GM12891 (cell line): ENCODE measurements at regions not wholly inside any gene's neighbourhood (a gene's known extent, or its start where the extent isn't known, plus 50 kb on each side); places are given as distances from the start of the nearest gene placed in this dataset.
"Not testable (repeated sequence)": the region's sequence is repeated elsewhere in the genome, so short reads cannot be mapped to it uniquely, and the experiment has no call there.

Experiments used
- DNase-seq: peaks from one replicate; pipeline ENCODE4 v3.0.0; 2011; ENCODE audit warnings: low spot score; ENCODE audit not compliant: insufficient read length
- FAIRE-seq: peaks from 2 replicates; lab custom pipeline; 2011; peaks lifted over from hg19 to GRCh38; lab: Jason Lieb, UNC
- PAX5 ChIP-seq: IDR thresholded peaks from 2 replicates; pipeline ENCODE4 v1.6.1; 2011; ENCODE audit warnings: low read length, moderate library complexity, mild to moderate bottlenecking; ENCODE audit not compliant: insufficient read depth, severe bottlenecking
- POLR2A ChIP-seq: IDR thresholded peaks from 2 replicates; pipeline ENCODE4 v1.6.1; 2011; ENCODE audit warnings: low read depth, low read length, control low read depth
- POLR2AphosphoS5 ChIP-seq: IDR thresholded peaks from 2 replicates; pipeline ENCODE4 v1.6.1; 2011; ENCODE audit warnings: low read depth, low read length, control low read depth
- POU2F2 ChIP-seq: IDR thresholded peaks from 2 replicates; pipeline ENCODE4 v1.6.1; 2011; ENCODE audit warnings: low read depth, mild to moderate bottlenecking, control low read depth, low read length, moderate library complexity
- SPI1 ChIP-seq: IDR thresholded peaks from 2 replicates; pipeline ENCODE4 v1.6.1; 2011; ENCODE audit warnings: low read depth, low read length, control low read depth
- TAF1 ChIP-seq: IDR thresholded peaks from 2 replicates; pipeline ENCODE4 v1.6.1; 2011; ENCODE audit warnings: low read depth, low read length, control low read depth

DNA sequence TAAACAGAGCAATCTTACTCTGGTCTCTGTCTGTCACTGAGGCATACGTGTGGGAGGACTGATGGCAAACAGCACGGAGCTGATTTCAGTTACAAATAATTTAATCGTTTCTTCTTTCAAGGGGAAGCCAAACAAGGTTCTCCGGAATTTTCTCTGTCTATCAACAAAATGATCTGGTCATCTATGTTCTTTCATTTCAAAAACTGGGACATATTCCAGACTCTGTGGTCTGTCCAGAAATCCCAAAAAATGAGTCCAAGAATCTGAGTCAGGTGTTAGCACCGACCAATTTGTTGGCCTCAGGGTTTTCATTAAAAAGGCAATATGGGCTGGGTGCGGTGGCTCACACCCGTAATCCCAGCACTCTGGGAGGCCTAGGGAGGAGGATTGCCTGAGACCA, 69.9 kb upstream of the ZNF608 start:
- FAIRE-seq (no peak), DNase-seq (no peak)
- TF ChIP-seq TAF1 = no peak
- no peak for TF ChIP-seq POLR2AphosphoS5
- TF ChIP-seq POLR2A = no peak
- TF ChIP-seq POU2F2 = no peak
- no peak for TF ChIP-seq SPI1
- TF ChIP-seq PAX5 = no peak

DNA sequence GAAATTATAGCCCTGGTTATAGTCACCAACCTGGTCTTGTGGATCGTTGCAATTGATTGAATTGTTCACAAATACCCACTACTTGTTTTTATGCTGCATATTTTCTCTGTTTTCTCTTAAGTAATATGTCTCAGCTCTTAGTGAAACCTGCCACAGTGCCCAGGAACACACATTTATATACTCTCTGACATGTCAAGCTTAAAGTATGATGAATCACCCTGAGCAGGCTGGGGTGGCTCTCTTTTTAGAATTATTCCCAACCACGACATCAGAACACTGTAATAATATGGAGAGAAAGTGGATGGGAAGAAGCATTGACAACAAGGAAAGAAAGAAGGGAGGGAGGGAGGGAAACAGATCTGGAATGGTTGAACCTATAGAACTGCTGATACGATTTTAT, 72.8 kb upstream of the ZNF608 start:
- FAIRE-seq = no peak
- DNase-seq = no peak
- TF ChIP-seq TAF1 (no peak), PAX5 (no peak), POU2F2 (no peak)

DNA sequence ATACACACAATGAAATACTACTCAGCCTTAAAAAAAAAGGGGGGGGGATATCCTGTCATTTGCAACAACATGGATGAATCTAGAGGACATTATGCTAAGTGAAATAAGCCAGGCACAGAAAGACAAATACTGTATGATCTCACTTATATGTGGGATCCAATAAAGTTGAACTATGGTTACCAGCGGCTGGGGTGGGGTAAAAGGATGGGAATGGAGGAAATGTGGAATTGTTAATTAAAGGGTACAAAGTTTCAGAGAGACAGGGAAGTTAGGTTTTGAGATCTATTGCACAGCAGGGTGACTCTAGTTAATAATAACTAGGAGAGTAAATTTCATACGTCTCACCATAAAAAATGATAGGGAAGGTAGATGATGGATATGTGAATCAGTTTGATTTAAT, 76.2 kb upstream of the ZNF608 start:
- no peak for TF ChIP-seq POU2F2
- no peak for TF ChIP-seq SPI1
- DNase-seq (no peak), FAIRE-seq (no peak)

DNA sequence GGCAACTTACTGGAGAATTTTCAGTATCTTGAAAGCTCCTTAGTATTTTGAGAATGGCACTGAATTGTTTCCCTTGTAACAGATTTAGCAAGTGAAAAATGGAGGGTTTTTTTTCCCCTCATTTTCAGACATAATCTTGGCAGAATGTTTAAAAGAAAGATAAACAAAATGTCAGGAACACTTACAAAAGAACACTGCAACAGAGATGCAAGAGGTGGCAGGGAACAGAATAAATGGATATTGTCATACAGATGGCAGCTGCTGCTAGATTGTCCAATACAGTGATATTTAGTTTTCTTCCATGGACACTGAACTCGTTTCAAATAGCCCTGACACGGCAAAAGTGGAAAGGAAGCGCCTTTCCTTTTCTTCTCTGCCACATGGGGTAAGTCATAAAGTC, 76.9 kb upstream of the ZNF608 start:
- TF ChIP-seq TAF1 (no peak), PAX5 (no peak), POLR2A (no peak), POU2F2 (no peak), POLR2AphosphoS5 (no peak), SPI1 (no peak)
- FAIRE-seq = no peak
- DNase-seq = no peak

DNA sequence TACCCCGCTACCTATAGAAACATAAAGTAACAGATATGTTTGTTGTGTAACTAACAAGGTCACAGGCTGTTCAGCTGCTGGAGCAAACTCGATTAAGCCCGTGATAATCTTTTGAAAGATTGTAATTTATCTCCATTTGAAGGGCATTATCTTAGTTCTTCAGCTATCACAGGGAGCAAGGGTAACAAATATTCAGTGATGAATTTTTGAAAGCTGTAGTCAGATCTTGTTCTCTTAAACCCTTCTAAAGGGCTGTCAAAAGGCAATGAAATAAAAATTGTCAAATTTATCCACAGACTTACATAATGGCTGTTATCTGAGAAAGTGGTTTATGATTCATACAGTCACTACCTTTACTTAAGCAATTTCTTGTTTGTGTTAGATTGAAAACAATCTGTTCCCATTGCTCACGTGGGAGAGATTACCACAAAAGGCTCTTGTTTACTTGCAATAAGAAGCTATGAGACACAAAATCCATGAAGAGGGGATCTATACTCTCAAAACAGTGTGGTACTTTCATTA, 78.3 kb upstream of the ZNF608 start:
- no peak for DNase-seq
- TF ChIP-seq TAF1 (no peak), POLR2A (no peak), PAX5 (no peak), SPI1 (no peak), POLR2AphosphoS5 (no peak)
- peak; percentile 40 for FAIRE-seq

DNA sequence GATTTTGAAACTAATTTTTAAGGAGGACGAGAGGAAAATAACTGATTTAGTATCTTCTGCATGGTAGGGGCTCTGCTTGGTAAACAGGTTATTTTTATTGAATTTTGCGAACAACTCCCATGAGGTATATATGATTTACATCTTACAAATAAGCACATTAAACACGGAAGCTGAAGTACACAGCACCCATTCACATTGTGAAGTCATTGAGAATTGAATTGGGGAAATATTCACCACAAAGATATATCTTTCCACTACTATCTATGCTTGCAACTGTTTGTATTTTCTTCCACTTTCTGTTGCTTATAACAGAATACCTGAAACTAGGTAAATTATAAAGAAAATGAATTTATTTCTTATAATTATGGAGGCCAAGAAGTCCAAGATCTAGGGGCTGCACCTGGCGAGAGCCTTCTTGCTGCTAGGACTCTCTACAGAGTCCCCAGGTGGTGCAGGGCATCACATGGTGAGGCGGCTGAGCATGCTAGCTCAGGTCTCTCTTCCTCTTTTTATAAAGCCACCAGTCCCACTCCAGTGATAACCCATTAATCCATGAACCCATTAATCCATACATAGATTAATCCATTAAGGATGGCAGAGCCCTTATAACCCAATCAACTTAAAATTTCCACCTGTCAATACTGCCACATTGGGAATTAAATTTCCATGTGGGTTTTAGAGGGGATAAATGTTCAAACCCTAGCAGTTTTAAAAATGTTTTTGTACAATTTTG, 79.0 kb upstream of the ZNF608 start:
- FAIRE-seq (peak; percentile 76), DNase-seq (no peak)
- no peak for TF ChIP-seq POU2F2
- no peak for TF ChIP-seq POLR2AphosphoS5
- peak; percentile 94 for TF ChIP-seq SPI1

DNA sequence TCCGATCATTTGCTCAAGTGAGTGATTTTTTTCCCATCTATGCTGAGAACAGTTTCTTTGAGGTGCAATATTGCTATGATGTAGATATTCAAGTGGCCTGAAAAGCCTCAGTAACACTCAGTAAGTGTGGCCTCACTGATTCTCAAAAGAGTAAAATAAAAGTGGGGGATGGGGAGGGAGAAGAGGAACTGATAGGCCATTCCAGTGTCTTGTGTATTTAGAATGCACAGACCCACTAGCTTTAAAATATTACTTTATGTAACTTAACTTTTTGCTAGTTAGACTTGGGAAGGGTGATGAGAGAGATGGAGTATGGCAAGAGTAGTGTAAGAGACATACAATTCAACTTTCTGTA, 79.5 kb upstream of the ZNF608 start:
- no peak for DNase-seq
- no peak for TF ChIP-seq POLR2AphosphoS5
- TF ChIP-seq SPI1 = peak; percentile 41; the same call in 1 of the 2 replicates
- no peak for TF ChIP-seq PAX5
- FAIRE-seq = peak; percentile 16

DNA sequence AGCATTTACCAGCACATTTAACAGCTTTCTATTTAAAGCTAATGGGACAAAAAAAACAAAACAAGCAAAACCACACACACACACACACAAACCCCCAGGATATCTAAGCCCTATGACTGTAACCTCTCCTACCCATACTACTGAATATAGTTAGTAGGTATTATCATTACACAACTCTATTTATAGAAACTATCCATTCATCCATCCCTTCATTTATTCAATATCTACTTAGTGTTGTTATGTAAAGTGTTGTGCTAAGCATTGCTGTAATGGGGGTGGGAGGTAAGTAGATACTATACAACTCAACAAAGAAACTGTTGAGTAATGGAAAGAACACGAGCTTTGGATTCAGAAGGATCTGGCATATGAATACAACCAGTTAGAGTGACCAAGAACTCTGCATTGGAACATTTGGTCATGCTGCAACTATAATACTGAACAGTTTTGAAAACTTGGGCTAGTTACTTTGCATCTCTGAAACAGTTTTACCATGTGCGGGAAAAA, 82.3 kb upstream of the ZNF608 start:
- FAIRE-seq = no peak
- TF ChIP-seq PAX5 (no peak), POLR2AphosphoS5 (no peak), SPI1 (no peak), TAF1 (no peak), POU2F2 (no peak), POLR2A (no peak)
- no peak for DNase-seq

DNA sequence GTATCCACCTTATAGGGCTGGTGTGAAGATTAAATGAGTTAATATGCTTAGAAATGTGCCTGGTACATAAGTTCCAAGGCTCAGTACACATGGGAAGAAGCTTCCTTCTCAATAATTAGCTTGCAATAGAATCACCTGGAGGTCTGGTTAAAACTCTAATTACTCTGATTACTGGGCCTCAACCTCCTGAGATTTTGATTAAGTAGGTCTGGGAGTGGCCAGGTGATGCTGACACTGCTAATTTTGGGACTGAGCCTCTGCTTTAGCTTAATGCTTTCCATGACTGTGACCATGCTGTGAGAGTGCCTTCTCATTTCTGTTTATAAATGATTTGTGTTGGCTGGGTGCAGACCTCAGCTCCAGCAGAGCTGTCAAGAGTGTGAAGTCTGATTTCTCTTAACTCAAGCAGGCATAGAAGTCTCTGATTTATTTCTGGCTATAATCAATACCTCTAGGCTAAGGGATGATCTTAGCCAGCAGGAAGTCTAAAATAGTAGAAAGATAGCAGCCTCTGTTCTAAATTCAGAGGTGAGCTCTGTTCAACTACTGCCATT, 85.3 kb upstream of the ZNF608 start:
- TF ChIP-seq POLR2A (no peak), POLR2AphosphoS5 (no peak), PAX5 (no peak)
- DNase-seq = no peak
- no peak for FAIRE-seq

DNA sequence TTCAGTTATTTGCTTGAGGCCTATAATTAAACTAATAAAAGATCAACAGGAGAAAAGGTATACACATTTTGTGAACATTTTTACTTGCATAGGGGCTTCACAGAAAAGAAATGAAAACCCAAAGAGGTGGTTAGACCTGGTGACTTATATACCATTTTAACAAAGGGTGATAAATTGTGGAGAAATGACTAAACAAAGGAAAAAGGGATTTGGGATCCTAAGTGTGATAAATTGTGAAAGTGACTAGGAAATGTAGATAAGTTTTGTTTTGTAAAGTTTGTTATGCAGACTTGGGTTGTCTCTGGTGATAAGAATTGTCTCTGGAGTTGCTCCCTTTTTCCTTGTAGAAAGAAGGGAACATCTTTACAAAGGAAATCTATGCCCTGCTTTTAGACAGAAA, 86.1 kb upstream of the ZNF608 start:
- DNase-seq (no peak), FAIRE-seq (no peak)
- TF ChIP-seq POU2F2 (no peak), TAF1 (no peak), SPI1 (no peak), POLR2AphosphoS5 (no peak), PAX5 (no peak), POLR2A (no peak)

DNA sequence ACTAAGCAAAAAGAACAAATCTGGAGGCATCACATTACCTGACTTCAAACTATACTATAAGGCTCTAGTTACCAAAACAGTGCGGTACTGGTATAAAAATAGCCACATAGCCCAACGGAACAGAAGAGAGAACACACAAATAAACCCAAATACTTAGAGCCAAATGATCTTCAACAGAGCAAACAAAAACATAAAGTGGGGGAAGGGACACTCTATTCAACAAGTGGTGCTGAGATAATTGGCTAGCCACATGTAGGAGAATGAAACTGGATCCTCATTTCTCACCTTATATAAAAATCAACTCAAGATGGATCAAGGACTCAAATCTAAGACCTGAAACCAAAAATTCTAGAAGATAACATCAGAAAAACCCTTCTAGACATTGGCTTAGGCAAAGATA, 89.9 kb upstream of the ZNF608 start:
- not testable (repeated sequence) for DNase-seq, FAIRE-seq

DNA sequence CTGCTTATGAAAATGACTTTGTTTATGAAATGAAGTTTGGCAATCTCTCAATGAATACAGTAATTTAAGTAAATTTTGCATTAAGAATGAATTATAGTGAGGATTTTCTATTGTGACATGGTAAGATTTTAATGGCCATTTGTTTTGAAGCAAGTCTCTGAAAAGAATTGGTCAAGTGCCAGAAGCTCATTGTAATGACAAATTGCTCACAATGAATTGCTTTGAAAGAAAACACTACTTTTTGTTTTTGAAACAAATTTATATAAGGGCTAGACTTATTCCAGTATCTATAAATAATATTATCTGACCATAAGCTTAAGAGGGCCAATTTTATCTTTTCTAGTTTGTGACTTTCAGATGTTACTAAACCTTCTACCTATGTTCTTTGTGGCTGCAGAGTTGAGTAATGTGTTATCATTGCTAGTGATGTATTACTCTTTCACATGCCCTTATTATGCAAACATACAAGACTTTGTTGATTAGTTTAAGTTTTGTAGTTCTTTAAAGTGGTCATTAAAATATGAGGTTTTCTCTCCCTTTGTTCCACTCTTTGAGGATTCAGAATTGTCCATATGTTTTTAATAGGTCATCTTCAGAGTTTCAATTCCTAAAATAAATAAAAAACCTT, 93.0 kb upstream of the ZNF608 start:
- FAIRE-seq = no peak
- no peak for DNase-seq
- TF ChIP-seq SPI1 = no peak
- no peak for TF ChIP-seq PAX5
